ENCODE measurements at regions not wholly inside any gene's neighbourhood (a gene's known extent, or its start where the extent isn't known, plus 50 kb on each side); places are given as distances from the start of the nearest gene placed in this dataset.

DNA sequence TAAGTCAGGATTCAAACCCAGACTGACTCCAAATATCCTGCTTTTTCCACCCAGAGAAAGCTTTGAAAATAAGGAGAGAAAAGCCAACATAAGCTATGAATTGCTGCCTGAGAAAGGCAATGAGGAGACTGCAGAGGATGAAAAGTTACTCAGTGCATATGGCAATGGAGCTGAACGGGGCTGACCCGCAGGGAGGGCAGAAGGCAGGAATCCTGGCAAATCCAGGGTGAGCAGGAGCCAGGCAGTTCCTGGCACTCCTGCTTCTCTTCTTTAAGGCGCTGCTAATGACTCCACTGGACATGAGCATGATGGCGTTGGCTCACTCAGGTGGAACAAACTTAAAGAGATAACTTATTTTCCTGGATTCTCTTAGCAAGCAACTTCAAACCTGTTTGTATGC lies 95.2 kb upstream of the TMCC3 start:
- no peak for DNase-seq

DNA sequence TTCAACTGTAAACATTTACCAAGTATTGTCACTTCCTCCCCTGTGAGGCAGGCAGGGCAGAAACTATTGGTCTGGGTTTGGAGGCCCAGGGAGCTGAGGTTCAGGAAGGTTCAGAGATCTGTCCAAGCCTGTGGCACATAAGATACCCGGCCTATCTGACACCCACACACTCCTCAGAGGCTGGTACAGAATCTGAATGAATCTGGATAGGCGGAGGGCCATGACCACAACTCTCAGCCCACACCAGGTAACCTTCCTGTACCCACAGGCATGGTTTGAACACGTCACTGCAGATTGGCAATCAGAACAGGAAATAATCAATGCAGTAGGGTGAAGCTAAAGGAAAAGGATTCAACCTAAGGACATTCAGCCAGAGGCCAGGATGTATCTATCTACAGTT lies 92.8 kb upstream of the TMCC3 start:
- DNase-seq = no peak

DNA sequence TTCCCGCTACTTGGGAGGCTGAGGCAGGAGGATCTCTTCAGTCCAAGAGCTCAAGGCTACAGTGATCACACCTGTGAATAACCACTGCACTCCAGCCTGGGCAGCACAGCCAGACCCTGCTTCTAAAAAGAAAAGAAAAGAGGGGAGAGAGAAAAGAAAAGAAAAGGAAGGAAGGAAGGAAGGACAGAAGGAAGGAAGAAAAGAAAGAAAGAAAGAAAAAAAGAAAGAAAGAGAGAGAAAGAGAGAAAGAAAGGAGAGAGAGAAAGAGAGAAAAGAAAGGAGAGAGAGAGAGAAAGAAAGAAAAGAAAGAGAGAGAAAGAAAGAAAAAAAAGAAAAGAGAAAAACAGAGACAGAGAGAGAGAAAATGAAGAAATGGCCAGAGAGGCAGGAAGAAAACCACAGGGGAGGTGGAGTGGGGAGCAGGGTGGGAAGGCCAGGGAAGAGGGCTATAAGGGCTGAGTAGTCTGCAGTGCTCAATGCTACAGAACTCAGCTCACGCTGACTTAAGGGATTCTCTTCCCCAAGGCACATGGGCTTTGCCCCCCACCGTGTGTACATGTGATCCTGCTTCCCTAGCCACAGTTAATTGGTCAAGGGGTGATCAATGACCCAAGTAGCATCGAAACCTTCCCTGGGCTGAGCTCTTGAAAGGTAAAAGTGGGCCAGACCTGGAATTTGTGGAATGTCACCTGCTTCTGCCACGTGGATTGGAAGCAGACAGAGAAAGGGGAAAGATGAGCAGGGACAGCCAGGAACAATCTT lies 90.4 kb upstream of the TMCC3 start:
- DNase-seq = no peak

DNA sequence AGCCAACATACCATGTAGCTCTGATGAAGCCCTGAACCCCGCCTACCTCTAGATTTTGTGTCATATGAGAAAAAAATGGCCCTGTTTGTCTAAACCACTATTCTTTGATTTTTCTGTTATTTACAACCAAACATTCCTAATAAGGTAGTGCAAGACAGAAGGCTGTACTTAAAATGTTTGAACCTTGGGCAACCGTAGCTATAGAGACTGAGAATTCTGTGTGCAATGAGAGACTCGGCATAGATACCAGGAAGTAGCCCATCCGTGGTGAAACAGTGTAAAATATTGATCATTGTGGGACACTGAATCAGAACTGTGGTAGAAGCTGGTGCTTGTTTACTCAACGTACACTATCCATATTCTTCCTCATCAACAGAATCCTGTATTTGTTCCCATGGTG lies 86.5 kb upstream of the TMCC3 start:
- DNase-seq = no peak

DNA sequence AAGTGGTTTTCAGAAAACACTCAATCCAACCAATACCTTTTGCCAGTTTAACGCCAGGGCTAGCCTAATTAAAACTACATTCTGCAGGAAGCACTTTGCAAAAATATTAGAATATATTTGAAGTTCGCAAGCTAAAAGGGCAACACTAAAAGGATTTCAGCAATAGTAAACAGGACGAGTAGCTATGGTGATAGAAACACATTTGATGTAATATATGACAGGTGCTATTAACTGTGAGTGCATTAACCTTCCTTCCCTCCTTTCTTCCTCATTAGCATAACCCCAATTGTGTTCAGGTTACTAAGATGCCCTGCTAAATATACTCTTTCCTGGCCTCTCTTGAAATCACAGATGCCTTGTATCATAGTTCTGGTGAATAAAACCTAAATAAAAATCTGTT lies 85.6 kb upstream of the TMCC3 start:
- DNase-seq = no peak

DNA sequence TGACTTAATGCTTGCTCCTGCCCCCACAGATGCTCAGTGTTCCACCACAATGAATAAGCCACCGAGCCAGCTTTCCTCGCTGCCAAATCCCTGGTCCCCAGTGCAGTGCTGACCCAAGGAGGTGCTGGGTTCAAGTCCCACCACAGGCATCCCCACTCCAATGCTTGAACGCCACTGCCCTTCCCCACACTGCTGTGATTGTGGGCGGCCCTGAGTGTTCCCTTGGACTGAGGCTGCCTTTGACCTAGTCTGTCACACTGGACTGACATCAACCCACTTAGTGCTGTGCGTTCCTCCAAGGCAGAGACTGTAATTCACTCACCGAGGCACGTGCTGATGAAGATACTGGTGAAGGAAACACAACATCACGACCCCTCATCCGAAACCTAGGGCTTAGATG lies 83.4 kb upstream of the TMCC3 start:
- no peak for DNase-seq

DNA sequence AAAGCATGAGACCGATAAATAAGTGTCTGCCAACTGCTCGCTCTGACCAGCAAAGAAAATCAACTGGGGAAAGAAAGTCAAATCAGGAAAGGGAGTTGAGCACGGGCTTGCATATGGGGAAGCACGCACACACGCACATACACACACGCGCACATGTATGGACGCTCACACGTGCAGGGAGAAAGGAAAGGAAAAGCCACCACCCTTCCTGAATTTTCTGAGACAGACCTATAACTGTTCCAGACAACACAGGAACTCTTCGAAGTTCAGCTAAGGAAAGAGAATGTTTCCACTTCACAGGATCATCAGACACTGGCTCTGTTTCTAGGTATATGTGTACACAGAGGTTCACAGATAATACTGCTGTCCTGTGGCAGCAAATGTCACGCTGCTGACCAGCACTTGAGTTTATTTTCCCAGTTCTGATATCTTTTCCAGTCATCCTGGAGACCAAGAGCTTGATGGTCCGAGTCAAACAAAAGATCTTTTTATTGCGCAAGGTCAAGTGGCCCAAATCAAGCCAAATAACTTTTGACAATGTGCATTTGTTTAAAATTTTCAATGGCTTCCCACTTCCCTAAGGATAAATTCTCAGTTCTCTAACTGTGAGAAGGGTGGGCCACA lies 82.1 kb upstream of the TMCC3 start:
- DNase-seq = no peak

DNA sequence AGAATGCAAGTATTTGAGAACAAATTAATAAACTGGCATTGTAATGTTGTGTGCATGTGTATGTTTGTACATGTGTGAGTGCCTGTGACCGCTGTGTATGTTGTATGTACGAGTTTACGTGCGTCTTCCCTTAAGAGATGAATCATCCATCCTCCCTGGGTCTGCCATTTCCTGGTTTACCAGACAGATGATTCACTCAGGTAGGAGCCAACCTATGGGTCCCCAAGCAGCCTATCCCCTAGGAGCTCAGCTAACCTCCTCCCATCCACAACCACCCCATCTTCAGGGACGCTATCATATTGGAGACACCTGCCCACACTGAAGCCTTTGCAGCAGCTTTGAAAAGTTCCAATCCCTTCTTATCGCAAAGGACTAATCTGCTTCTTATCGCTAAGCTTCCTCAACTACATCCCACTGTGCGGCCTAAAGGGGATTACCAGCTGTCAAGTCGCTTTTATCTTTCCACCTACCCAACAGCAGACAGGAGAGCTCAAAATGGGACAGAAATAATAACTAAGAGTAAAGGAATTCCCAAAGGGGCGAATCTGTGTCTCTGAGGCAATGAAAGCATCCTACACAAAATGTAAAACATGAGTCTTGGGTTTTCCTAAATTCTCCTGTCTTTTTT lies 81.5 kb upstream of the TMCC3 start:
- no peak for DNase-seq

DNA sequence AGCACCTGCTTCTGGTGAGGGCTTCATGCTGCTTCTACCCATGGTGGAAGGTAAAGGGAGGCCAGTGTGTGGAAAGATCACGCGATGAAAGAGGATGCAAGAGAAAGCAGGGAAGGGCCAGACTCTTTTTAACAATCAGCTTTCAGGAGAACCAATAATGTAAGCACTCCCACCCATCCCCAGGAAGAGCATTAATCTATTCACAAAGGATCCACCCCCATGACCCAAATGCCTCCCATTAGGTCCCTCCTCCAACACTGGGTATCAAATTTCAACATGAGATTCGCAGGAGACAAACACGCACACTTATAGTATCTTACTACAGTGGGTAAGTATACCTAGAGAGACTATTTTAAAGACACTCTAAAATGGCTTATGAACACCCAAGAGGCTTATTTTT lies 80.5 kb upstream of the TMCC3 start:
- DNase-seq = no peak

DNA sequence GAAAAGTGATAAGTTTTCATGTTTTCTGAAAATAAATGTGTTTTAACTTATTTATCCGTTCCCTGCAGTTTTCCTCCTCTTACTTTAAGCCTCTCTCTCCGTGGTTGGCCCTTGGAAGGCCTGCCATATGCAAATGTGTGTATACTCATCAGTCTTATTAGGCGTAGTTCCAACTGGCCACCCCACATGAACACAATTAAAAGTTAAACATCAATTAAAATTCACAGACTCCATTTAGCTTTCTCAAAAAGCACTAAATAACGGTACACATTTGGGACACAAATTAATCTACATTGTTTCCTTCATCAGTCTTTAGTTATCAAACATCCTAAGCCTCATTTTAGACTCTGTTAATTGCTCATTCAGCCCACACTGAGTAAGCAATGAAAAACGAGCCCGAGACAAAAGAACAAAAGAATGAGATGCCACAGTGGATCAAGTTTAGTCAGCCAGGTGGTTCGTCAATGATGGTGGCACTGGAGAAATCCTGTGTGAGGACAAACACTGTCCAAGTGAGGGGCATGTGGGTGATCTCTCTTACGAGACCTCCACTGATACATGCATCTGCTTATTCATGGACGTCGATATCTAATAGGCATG lies 76.0 kb upstream of the TMCC3 start:
- no peak for DNase-seq

DNA sequence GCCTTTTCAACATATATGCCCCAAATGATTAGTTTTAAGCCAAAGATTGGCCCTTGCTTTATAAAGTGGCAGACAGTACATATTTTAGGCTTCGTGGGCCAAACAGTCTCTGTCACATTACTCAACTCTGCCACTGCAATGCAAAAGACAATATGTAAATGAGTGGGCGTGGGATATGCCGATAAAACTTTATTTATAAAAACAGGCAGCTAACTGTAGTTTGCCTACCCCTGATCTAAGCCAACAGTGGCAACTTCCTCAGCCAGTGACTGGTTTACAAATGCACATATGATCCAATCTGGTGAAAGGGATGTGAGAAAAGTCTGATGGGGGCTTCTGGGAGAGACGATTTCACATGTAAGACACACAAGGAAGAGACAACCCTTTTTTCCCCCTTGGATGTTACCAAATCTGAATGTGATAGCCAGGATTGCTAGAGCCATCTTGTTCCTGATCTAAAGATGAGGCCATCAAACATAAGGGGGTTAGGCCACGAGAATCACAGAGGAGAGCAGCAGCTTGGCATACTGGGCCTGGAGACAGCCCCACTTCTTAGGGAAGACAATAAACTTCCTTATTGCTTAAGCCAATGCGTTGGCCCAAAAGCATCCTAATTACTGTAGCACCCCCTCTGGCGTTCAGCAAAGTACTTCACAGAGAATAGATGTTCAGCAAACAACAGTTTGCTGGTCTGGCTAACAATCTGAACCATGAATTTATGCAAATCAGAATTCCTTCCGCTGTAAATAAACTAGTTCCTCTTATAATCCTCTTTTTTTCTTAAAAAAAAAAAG lies 75.2 kb upstream of the TMCC3 start:
- DNase-seq = peak in 1 of 2 experiments; percentile 20

DNA sequence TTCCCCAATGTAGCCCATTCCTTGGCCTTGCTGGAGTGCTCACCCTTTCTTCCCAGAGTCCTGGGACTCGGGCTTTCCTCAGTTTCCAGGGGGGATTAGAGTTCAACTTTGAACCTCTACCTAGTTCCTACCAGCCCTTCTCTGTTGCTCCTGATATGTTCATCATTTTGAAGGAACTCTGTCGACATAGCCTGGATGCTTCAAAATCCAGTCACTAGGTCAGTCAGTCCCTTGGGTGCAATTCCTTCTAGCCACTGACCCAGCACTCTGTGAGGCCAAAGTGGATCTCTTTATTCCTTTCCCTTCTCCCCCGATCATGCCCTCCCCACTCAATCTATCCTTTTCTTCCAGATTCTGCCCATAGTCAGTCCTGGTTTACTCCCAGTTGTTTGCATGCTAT lies 72.3 kb upstream of the TMCC3 start:
- DNase-seq = no peak

DNA sequence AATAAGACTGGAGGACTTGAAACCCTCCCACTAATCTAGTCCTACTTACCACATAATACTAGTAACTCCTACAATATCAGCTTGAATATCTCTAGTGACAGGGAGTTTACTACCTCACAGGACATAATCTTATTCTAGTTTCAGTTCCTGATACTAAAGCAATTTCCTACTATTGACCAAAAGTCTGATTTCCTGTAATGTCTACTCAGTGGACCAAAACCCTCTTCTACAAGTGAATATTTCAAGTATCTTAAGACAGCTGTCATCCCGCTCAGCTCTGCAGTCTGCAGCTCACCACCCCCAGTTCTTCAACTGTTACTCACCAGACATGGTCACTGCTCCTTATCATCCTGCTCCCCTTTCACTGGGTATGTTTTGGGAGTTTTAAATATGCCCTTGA lies 70.8 kb upstream of the TMCC3 start:
- DNase-seq = no peak

DNA sequence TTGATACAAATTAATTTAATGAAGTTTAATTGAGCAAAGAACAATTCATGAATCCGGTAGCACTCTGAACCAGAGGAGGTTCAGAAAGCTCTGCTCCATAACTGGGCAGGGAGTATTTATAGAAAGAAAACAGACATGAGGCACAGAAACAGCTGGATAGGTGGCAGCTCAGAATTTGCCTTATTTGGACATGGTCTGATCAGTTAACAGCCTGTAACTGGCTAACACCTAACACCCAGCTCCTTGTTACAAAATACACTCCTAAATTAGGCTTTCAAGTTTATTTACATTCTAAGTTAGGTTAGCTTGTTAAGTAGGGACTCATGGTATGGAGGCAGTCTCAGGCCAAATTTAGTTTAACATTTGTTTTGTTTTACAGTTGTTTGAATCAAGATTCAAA lies 67.8 kb upstream of the TMCC3 start:
- DNase-seq = no peak

DNA sequence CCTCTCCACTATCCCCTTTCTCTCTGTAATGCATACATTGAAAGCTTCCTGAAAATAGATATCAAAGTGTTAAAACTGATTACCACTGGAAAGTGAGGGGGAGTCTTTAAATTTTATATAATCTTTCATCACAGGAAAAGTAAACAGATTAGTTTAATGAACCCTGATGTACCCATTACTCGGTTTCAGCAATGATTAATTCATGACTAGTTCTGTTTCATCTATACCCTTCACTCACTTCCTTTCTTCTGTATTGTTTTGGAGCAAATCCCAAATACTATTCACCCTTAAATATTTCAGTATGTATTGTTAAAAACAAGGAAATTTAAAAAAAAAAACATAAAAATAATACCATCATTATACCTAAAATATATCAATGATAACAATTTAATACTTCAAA lies 67.3 kb upstream of the TMCC3 start:
- DNase-seq = no peak

DNA sequence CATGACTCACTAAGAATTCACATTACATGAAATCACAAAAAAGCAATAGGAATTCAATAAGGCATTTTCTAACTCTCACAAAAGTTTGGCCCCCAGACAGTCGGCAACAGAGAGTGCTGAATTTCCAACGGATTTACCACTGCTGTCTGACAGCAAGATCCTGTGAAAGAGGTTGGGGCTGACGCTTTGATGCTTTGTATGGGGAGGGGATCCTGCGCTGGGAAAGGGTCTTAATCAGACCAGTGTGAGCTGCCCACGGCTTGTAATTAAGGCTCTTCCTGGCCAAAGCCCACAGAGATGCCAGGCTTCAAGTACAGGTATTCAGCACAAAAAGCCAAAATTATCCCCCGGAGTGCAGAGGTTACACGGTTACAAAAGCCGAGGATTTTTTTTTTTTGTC lies 66.8 kb upstream of the TMCC3 start:
- DNase-seq = no peak

DNA sequence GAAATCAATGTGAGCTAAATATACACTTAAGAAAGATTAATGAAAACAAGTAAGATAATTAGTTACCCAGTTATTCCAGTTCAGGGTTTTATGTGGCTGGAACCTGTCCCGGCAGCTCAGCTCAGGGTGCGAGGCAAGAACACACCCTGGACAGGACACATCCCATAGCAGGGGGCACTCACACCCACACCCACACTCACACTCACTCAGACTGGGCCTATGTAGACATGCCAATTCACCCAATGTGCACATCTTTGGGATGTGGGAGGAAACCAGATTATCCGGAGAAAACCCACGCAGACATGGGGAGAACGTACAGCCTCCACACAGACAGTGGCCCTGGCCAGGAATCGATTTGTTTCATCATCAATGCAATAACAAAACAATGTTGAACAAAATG lies 66.0 kb upstream of the TMCC3 start:
- DNase-seq = no peak

DNA sequence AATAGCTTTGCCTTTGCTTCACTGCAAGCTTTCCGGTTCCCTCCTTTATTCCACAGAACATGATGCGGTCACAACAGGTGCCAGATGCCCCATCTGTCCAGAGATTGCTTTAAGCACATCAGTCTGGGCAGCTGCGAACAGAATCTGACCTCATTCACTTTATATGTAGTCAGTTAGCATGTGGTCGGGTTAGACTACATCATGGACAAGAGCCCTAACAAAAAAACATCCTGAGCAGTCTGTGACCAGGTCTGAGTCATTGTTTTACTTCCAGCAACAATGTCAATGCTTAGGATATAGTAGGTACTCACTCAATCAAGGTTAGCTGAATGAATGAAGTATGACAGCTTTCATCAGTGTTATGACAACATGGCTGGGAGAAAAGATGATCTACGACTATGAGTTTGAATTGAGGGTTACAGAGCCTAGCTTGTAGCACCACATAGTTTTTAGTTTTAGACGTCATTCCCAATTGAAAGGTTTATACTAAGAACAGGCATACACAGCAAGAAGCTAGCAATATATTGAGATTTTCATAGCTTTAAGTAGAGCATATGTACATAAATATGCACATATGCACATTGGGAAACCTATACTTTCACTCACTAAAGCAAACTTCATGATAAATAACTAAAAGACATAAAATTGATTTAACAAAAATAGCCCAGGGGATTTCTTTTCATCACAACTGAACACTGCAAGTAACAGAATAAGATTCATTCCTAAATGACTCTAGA lies 64.2 kb upstream of the TMCC3 start:
- DNase-seq = peak; percentile 88 to 90

DNA sequence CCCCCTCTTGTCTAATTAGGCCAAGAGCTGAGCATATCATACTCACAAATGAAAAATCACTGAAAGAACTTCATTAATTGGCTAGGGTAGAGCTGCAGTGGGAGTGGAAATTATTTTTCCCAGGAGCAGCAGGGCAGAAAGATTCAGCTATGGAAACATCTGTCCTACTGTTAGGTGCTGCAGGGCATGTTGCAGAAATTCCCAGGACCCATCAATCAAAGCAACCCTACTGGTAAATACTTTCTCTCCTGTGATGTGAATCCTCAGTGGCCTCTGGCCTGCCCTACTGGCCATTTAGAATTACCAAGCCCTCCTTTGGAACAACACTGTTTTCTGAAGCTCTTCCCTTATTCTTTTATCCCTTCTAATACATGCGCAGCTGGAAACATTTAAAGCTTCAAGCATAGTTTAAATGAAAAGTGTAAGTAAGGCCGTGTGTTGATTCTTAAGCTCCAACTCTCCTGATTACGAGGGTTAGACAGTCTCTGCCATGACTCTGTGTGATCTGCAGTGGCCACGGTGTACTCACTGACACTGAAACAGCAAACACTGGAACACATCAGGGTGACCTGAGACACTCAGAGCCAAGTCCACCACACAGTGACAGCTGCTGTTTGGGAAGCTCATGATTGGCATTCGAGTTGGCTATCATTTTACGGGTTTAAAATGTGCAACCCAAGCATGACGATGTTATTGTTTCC lies 62.6 kb upstream of the TMCC3 start:
- DNase-seq = peak in 1 of 2 experiments; percentile 32

DNA sequence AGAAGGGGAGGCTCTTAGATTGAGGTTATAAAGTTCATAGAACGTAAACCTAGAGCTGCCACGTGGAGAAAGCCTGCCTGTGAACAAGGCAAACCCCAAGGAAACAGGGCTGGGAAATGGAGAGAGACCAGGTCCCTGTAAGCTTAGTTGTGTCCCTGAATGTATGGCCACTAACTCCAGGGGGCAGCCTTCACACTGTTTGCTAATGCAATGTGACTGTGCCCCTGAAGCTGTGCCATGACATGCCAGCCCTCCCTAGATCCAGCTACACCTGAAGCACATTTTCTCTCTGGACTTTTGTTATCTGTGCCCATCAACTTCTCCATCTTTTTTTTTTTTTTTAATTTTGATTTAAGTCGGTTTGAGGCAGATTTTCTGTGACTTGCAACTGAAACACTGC lies 60.6 kb upstream of the TMCC3 start:
- DNase-seq = peak in 1 of 2 experiments; percentile 48

DNA sequence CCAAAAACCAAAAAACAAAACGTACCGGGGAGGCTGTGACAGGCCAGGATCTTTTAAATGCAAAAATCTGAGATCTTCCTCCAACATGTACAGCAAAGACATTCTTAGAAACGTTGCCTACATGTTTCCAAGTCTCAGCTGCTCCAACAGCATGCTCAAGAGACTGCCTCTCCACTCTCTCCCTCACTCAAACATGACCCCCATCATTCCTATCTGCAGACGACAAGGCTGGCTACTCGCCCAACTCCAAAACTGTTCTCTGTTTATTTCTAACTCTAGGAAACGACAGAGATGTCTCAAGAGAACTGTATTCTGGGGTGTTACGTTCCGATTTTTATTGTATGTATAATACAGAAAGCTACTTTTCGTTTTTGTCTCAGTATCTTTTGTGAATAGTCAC lies 57.5 kb upstream of the TMCC3 start:
- no peak for DNase-seq

DNA sequence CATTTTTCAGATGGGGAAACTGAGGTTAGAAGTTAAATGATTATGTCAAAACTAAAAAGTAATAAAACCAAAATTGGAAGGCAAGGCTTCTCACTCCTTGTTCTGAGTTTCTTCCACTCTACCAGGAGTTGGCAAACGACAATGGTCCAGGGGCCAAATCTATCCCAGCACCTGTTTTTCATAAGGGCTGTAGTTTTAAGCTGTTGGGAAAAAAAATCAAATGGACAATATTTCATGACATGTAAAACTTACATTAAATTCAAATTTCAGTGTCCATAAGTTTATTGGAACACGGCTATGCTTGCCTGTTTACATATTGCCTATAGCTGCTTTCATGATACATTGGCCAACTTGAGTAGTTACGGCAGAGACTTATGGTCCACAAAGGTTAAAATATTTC lies 56.7 kb upstream of the TMCC3 start:
- no peak for DNase-seq
